ENCODE measurements at regions not wholly inside any gene's neighbourhood (a gene's known extent, or its start where the extent isn't known, plus 50 kb on each side); places are given as distances from the start of the nearest gene placed in this dataset.

DNA sequence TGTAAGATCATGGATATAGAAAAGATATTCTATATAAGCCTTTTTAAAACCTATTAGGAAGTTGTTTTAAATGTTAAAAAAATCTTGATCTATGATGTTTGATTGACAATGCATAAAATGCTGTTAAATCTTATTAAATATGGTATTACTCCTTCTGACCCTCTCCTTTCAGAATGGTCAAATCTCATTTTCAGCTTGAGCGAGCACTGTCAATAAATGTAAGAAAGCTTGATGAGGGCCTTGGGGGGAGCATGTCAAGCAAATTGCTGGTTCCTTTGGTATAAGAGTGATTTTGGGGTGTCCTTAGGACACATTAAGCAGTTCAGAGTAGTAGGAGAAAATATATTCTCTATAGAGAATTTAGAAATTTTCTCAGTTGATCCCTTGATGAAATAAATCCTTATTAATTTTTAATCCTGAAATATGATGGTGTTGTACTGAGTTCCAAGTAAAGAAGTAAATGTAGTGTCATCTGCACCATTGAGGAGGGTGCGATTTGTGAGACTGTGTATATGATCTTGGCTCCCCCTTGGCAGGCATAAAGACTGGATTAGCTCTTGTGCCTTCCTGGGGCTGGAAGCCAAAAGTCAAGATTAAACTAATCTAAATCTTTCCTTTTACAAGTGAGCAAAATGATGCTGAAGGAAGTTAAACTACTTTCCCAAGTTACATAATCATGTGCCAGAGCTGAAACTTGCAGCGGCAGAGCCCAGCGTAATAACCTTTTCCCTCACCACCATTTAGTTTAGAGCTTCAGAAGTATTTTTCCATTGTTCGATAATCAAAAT lies 82.6 kb upstream of the ANK2 start:
- ATAC-seq (no peak), DNase-seq (no peak)
- H3K27me3 ChIP-seq (ENCODE audit: low read depth) = no peaks in the 10 kb centered on the region
- no peak overlapping the region for H3K4me3 ChIP-seq
- intact Hi-C loops (cut with DNase I) = no loop called here
- TF ChIP-seq, protein P1, sequence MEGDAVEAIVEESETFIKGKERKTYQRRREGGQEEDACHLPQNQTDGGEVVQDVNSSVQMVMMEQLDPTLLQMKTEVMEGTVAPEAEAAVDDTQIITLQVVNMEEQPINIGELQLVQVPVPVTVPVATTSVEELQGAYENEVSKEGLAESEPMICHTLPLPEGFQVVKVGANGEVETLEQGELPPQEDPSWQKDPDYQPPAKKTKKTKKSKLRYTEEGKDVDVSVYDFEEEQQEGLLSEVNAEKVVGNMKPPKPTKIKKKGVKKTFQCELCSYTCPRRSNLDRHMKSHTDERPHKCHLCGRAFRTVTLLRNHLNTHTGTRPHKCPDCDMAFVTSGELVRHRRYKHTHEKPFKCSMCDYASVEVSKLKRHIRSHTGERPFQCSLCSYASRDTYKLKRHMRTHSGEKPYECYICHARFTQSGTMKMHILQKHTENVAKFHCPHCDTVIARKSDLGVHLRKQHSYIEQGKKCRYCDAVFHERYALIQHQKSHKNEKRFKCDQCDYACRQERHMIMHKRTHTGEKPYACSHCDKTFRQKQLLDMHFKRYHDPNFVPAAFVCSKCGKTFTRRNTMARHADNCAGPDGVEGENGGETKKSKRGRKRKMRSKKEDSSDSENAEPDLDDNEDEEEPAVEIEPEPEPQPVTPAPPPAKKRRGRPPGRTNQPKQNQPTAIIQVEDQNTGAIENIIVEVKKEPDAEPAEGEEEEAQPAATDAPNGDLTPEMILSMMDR (IDR thresholded peaks at IDR 0.05) = no peak
- H3K36me3 ChIP-seq = no peaks in the 10 kb centered on the region
- H3K9me3 ChIP-seq = peaks cover 5% of the 10 kb centered on the region
- no peak overlapping the region for H3K27ac ChIP-seq
- H3K4me1 ChIP-seq = no peaks in the 10 kb centered on the region

DNA sequence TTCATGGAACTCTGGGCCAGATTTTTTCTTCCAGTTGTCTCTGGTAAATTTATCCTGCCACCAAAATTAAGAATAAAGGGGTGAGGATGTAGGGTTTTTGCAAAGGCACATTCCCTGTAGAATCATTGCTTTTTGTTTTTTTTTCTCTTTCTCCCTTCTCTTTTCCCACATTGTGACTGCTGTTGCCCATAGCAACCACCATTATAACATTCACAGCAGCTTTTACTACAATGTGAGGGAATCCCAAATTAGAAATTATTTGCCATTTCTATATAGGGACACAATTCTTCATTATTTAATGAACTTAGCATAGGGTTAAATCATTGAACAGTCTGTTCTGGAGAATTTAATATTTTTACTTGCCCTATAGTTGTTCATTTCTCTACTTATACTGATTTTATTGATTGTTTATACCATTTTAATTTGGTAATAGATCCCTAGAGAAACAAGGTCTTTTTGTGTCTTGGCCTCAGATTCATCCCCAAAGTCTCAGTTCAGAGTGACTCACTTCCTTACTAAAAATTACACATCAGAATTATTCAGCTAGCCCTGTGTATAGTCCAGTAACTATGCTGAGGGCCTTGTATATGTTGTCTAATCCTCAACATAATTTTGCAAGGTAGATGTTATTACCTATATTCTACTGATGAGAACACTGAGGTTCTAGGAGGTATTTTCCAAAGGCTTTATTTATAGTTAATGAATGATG lies 80.8 kb upstream of the ANK2 start:
- no peaks in the 10 kb centered on the region for H3K27me3 ChIP-seq (ENCODE audit: low read depth)
- no peak for ATAC-seq
- TF ChIP-seq, protein P1 (IDR thresholded peaks at IDR 0.05) = no peak
- DNase-seq = no peak
- no peaks in the 10 kb centered on the region for H3K4me1 ChIP-seq
- H3K4me3 ChIP-seq = no peak overlapping the region
- peaks cover 5% of the 10 kb centered on the region for H3K9me3 ChIP-seq
- intact Hi-C loops (cut with DNase I) = no loop called here
- H3K27ac ChIP-seq = no peak overlapping the region
- no peaks in the 10 kb centered on the region for H3K36me3 ChIP-seq

DNA sequence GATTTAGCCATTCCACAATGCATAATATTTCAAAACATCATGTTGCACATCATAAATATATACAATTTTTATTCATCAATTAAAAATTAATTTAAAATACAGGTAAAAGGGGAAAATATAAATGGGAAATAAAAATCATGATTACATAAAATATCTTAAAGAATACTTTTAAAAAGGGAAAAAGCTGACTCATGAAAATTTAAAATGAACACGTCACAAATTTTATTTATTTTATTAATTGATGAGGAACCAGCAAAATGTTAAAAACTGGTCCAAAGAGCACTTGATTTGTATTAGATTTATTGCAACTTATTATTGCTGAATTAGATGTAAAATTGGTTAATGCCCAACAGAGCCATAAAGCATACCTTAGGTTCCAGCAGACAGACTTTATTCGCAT lies 78.5 kb upstream of the ANK2 start:
- H3K4me3 ChIP-seq = no peak overlapping the region
- DNase-seq (no peak), ATAC-seq (no peak)
- no peaks in the 10 kb centered on the region for H3K27me3 ChIP-seq (ENCODE audit: low read depth)
- H3K36me3 ChIP-seq = no peaks in the 10 kb centered on the region
- H3K9me3 ChIP-seq = no peaks in the 10 kb centered on the region
- intact Hi-C loops (cut with DNase I) = no loop called here
- no peak overlapping the region for H3K27ac ChIP-seq
- TF ChIP-seq, protein P1 (IDR thresholded peaks at IDR 0.05) = no peak
- no peaks in the 10 kb centered on the region for H3K4me1 ChIP-seq

DNA sequence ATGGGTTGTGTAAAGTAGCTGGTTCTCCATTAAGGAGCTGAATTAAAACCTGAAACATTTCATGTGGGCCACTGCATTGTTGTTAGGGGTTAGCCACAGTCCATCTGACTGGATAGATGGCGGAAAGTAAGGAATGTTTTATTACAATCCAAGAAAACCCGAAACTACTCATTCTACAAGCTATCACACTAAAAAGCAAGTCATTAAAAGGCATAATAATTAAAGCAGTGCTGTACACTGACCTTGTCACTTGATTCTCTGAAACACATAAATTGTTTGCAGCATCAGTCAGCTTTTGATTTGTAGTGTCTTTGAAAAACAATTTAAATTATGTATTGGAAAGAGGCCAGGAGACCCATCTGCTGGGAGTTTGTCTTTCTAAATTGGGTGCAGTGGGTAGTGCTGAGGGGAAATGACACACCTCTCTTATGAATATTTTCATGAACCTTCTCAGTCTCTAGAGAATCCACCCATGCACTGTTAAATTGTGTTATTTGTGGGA lies 75.7 kb upstream of the ANK2 start:
- Histone ChIP-seq H3K27ac (no peak overlapping the region), H3K9me3 (no peaks in the 10 kb centered on the region), H3K36me3 (no peaks in the 10 kb centered on the region), H3K4me3 (no peak overlapping the region), H3K4me1 (no peaks in the 10 kb centered on the region), H3K27me3 (ENCODE audit: low read depth) (no peaks in the 10 kb centered on the region)
- TF ChIP-seq, protein P1 (IDR thresholded peaks at IDR 0.05) = no peak
- ATAC-seq = no peak
- no peak for DNase-seq
- intact Hi-C loops (cut with DNase I) = no loop called here

DNA sequence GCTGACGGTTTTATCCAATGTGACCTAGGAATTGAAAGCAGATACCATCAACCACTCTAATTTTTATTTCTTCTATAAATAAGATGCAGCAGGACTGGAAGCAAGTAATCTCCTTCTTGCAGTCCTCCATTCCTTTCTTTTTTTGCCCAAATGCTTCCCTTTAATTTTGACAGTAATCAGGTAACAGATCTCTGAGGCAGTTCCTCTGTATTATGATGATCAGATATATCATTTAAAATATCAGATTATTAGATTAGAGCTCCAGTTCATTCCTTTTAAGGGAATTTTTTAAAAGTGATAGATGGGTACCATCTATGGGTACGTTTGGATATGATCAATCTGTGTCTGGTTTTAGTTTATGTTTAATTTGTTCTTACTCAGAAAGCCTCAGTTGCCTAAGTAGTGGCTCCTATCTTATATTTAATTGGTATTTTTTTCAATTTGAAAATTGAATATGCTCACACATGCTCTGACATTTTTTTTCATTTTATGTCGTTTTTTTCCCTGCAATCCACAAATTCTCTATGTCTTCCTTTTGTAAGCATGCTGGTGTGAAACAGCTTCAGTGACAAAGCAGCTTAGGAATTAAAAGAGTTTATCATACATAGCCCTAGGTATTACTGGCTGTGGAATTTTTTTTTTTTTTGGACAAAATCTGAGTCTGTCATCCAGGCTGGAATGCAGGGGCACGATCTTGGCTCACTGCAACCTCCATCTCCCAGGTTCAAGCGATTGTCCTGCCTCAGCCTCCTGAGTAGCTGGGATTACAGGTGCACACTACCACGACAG lies 73.7 kb upstream of the ANK2 start:
- Histone ChIP-seq H3K9me3 (no peaks in the 10 kb centered on the region), H3K4me1 (no peaks in the 10 kb centered on the region), H3K36me3 (no peaks in the 10 kb centered on the region), H3K27me3 (ENCODE audit: low read depth) (no peaks in the 10 kb centered on the region), H3K27ac (no peak overlapping the region), H3K4me3 (no peak overlapping the region)
- DNase-seq (no peak), ATAC-seq (no peak)
- intact Hi-C loops (cut with DNase I) = no loop called here
- TF ChIP-seq, protein P1 (IDR thresholded peaks at IDR 0.05) = no peak

All from lower lobe of right lung (tissue), 2 donors.